HG02840 (cell line): ENCODE measurements at regions not wholly inside any gene's neighbourhood (a gene's known extent, or its start where the extent isn't known, plus 50 kb on each side); places are given as distances from the start of the nearest gene placed in this dataset.

Experiments
- ATAC-seq: cut with Tn5 transposase; IDR thresholded peaks from one replicate; pipeline ENCODE4 v1.9.1; 2021; ENCODE audit warnings: mild to moderate bottlenecking, moderate library complexity, moderate number of reproducible peaks; ENCODE audit not compliant: unreplicated experiment, low FRiP score

- ATAC-seq: no peak
These were observed 116.7 kb upstream of the RGMB start for GRCh38 chr5:98656796-98657195.

- no peak for ATAC-seq
These were observed 115.9 kb upstream of the RGMB start for GRCh38 chr5:98657559-98657958.

- no peak for ATAC-seq
These were observed 109.9 kb upstream of the RGMB start for GRCh38 chr5:98663521-98663920.

GRCh38 chr5:98664736-98665135, 108.7 kb upstream of the RGMB start:
- no peak for ATAC-seq

GRCh38 chr5:98679963-98680362, 93.5 kb upstream of the RGMB start:
- ATAC-seq: no peak

GRCh38 chr5:98690002-98690401, 83.5 kb upstream of the RGMB start:
- ATAC-seq: no peak

- ATAC-seq: no peak
These were observed 78.6 kb upstream of the RGMB start for GRCh38 chr5:98694902-98695301.

- ATAC-seq: no peak
These were observed 75.1 kb upstream of the RGMB start for GRCh38 chr5:98698359-98698758.

- ATAC-seq: no peak
These were observed 72.7 kb upstream of the RGMB start for GRCh38 chr5:98700730-98701129.

GRCh38 chr5:98705841-98706240, 67.6 kb upstream of the RGMB start:
- no peak for ATAC-seq

GRCh38 chr5:98709681-98710080, 63.8 kb upstream of the RGMB start:
- ATAC-seq: no peak

GRCh38 chr5:98713027-98713426, 60.4 kb upstream of the RGMB start:
- no peak for ATAC-seq

- ATAC-seq: no peak
These were observed 59.6 kb upstream of the RGMB start for GRCh38 chr5:98713856-98714255.

- ATAC-seq: no peak
These were observed 58.7 kb upstream of the RGMB start for GRCh38 chr5:98714710-98715288.

GRCh38 chr5:98721231-98721928, 52.1 kb upstream of the RGMB start:
- no peak for ATAC-seq

GRCh38 chr5:98722188-98722587, 51.3 kb upstream of the RGMB start:
- no peak for ATAC-seq

GRCh38 chr5:98723061-98723460, 50.4 kb upstream of the RGMB start:
- no peak for ATAC-seq
